ENCODE measurements at regions not wholly inside any gene's neighbourhood (a gene's known extent, or its start where the extent isn't known, plus 50 kb on each side); places are given as distances from the start of the nearest gene placed in this dataset.

GRCh38 chr22:46065691-46066454, 84.5 kb upstream of the PPARA start:
- TF ChIP-seq, protein P1, sequence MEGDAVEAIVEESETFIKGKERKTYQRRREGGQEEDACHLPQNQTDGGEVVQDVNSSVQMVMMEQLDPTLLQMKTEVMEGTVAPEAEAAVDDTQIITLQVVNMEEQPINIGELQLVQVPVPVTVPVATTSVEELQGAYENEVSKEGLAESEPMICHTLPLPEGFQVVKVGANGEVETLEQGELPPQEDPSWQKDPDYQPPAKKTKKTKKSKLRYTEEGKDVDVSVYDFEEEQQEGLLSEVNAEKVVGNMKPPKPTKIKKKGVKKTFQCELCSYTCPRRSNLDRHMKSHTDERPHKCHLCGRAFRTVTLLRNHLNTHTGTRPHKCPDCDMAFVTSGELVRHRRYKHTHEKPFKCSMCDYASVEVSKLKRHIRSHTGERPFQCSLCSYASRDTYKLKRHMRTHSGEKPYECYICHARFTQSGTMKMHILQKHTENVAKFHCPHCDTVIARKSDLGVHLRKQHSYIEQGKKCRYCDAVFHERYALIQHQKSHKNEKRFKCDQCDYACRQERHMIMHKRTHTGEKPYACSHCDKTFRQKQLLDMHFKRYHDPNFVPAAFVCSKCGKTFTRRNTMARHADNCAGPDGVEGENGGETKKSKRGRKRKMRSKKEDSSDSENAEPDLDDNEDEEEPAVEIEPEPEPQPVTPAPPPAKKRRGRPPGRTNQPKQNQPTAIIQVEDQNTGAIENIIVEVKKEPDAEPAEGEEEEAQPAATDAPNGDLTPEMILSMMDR (IDR thresholded peaks at IDR 0.05; ENCODE audit: low read depth, low read length): no peak

GRCh38 chr22:46066691-46067090, 83.6 kb upstream of the PPARA start:
- peak overlapping the region; percentile 52 for H3K4me3 ChIP-seq (ENCODE audit: low read depth, low read length)
- TF ChIP-seq, protein P1 (IDR thresholded peaks at IDR 0.05; ENCODE audit: low read depth, low read length): no peak

More at GRCh38 chr22:46065691-46066454, 84.5 kb upstream of the PPARA start:
- peak overlapping the region; percentile 37; the same call in 1 of the 2 replicates for H3K4me3 ChIP-seq (ENCODE audit: low read depth, low read length)

DNA sequence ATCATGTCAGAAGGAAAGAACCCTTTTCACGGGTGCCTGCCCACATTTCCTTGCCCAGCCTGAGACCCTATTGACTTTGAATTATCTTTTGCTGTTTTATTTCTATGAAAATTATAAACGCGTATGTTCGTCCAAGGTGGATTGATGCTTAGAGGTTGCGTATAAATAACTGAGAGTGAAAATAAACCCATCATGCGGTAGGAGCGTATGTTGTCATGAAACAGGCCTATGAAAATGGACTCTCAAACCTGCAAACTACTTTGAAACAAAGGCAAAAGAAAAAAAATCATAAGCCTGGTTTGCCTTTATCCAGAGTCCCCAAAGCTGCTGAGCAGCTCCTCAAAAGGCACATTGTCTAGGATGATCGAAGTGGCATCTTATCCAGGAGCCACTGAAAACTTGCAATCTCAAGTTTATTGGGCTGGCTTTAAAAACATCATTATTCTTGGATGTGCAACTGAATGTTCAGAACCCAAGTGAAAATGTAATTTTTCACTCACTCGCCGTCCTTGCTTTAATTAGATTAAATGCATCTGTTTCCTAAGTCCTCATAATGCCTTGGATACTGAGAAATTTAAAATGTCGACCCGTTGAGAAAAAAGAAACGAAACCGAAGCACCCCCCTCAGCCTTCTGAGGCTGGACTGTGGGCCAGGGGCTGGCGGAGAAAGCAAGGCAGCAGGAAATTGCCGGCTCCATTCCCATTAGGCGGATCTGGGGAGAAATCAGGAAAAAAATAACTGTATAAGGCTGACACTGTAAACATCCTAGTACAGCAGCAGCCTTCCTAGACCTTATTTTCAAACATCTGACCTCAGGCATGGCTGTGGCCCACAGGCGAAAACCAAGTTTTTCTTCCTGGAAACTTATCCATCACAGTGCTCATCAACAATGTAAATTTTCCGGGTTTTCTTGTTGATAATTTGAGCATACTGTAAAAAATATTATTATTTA, 82.9 kb upstream of the PPARA start:
- TF ChIP-seq, protein P1 (IDR thresholded peaks at IDR 0.05; ENCODE audit: low read depth, low read length): no peak
- H3K4me3 ChIP-seq (ENCODE audit: low read depth, low read length): peak overlapping the region; percentile 52

- TF ChIP-seq, protein P1 (IDR thresholded peaks at IDR 0.05; ENCODE audit: low read depth, low read length): no peak
- H3K4me3 ChIP-seq (ENCODE audit: low read depth, low read length): peak overlapping the region; percentile 52
Observed at GRCh38 chr22:46068181-46068592, 82.1 kb upstream of the PPARA start.

GRCh38 chr22:46068593-46069491, 81.5 kb upstream of the PPARA start:
- H3K4me3 ChIP-seq (ENCODE audit: low read depth, low read length): peak overlapping the region; percentile 72
- TF ChIP-seq, protein P1 (IDR thresholded peaks at IDR 0.05; ENCODE audit: low read depth, low read length): no peak

- TF ChIP-seq, protein P1 (IDR thresholded peaks at IDR 0.05; ENCODE audit: low read depth, low read length): no peak
- H3K4me3 ChIP-seq (ENCODE audit: low read depth, low read length): peak overlapping the region; percentile 72
Observed at GRCh38 chr22:46069521-46070214, 80.7 kb upstream of the PPARA start.
